Activated CD4-positive, alpha-beta T cell treated with anti-CD3 and anti-CD28 coated beads for 36 hours (primary cell): ENCODE measurements at regions not wholly inside any gene's neighbourhood (a gene's known extent, or its start where the extent isn't known, plus 50 kb on each side); places are given as distances from the start of the nearest gene placed in this dataset.
"Not testable (repeated sequence)": the region's sequence is repeated elsewhere in the genome, so short reads cannot be mapped to it uniquely, and the experiment has no call there.

Source experiments
- ATAC-seq: fragments of 200-7000 bp; cut with Tn5 transposase; one replicate; pipeline ENCODE4 v1.10.0; 2021; ENCODE audit warnings: mild to moderate bottlenecking, moderate library complexity
- CTCF ChIA-PET: fragments of 350-600 bp; sonication (Branson Sonifier 250); formaldehyde crosslinking; loops from one replicate; lab custom pipeline; 2021; ENCODE audit warnings: antibody characterized with exemption; lab: Charles Lee
- POLR2A ChIA-PET: fragments of 350-600 bp; sonication (Branson Sonifier 250); formaldehyde crosslinking; loops from one replicate; lab custom pipeline; 2021; ENCODE audit warnings: antibody characterized with exemption, inconsistent platforms; lab: Charles Lee
- DNase-seq: peaks from one replicate; pipeline ENCODE4 v3.0.0-alpha.2; 2020
- H3K27ac Mint-ChIP-seq: one replicate; pipeline ENCODE4 v1.8.0; 2021; ENCODE audit warnings: mixed read lengths
- H3K27me3 Mint-ChIP-seq: one replicate; pipeline ENCODE4 v1.8.0; 2021; ENCODE audit warnings: mixed read lengths
- H3K36me3 Mint-ChIP-seq: one replicate; pipeline ENCODE4 v1.8.0; 2021; ENCODE audit warnings: low read depth, mixed read lengths
- H3K4me1 Mint-ChIP-seq: one replicate; pipeline ENCODE4 v1.8.0; 2021; ENCODE audit warnings: mixed read lengths
- H3K4me3 Mint-ChIP-seq: one replicate; pipeline ENCODE4 v1.8.0; 2021; ENCODE audit warnings: mild to moderate bottlenecking, moderate library complexity, mixed read lengths
- H3K9me3 Mint-ChIP-seq: one replicate; pipeline ENCODE4 v1.8.0; 2021; ENCODE audit warnings: low read depth, mixed read lengths
- intact Hi-C, 2 experiments: fragments of 100-400 bp; cut with DNase I in 1 of 2; cut with micrococcal nuclease in 1 of 2; formaldehyde crosslinking; loops; one replicate each; pipeline versions ENCODE4 v1.14.2 to v1.15.1; 2022 to 2024; cut with DNase I, micrococcal nuclease

DNA sequence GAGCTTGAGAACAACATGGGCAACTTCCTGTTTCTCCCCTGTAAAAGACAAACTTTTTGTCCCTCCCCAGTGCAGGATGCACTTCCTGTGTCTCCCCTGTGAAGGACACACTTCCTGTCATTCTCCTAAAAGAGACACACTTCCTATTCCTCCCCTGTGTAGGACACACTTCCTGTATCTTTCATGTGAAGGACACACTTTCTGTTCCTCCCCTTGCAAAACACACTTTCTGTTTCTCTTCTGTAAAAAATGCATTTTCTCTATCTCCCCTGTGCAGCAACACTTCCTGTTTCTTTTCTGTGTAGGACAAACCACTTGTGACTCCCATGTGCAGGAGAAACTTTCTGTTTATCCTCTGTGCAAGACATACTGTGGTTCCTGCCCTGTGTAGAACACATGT, 488.6 kb upstream of the USP9Y start:
- CTCF ChIA-PET: no interaction called here
- Mint-ChIP-seq H3K4me1 (peaks cover 54% of the 10 kb centered on the region), H3K27ac (peak overlapping the region; percentile 42), H3K9me3 (peaks cover 49% of the 10 kb centered on the region), H3K4me3 (no peak overlapping the region), H3K36me3 (peaks cover 47% of the 10 kb centered on the region), H3K27me3 (no peaks in the 10 kb centered on the region)
- no peak for DNase-seq
- POLR2A ChIA-PET: no interaction called here
- intact Hi-C loops: no loop called here
- ATAC-seq: no peak

DNA sequence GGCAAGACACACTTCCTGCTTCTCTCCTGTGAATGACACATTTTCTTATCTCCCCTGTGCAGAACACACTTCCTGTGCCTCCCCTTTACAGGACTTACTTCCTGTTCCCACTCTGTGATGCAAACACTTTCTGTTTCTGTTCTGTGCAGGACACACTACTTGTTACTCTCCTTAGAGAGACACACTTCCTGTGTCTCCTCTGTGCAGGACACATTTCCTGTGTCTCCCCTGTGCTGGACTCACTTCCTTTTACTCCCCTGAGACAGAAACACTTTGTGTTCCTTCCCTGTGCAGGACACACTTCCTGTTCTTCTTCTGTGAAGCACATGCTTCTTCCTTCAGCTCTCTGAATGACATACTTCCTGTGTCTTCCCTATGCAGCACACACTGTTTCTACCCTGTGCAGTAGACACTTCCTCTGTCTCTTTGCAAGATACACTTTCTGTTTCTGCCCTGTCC, 485.4 kb upstream of the USP9Y start:
- intact Hi-C loops: no loop called here
- Mint-ChIP-seq H3K9me3 (peaks cover 54% of the 10 kb centered on the region), H3K4me3 (peak overlapping the region; percentile 11), H3K36me3 (peaks cover 46% of the 10 kb centered on the region), H3K27me3 (no peaks in the 10 kb centered on the region), H3K27ac (peak overlapping the region; percentile 52), H3K4me1 (peaks cover 59% of the 10 kb centered on the region)
- CTCF ChIA-PET: no interaction called here
- ATAC-seq (peak; percentile 47), DNase-seq (no peak)
- POLR2A ChIA-PET: no interaction called here

DNA sequence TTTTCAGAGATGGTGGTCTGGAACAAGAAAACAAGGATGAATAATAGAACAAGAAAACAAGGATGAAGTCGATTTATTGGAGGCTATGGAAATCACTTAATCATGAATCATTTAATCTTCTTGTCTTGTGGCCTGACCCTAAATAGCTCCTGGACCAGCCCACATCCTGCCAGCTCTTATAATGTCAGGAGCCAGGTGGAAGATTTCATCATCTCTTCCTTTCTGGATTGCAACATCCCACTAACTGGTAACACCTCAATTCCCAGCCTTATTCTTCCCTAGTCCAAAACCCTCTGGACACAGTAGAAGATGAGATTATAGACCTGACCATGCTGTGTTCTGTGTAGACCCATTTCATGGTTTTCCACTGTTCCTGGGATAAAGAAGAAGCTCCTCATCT, 470.1 kb upstream of the USP9Y start:
- POLR2A ChIA-PET: no interaction called here
- DNase-seq (no peak), ATAC-seq (no peak)
- Mint-ChIP-seq H3K36me3 (no peaks in the 10 kb centered on the region), H3K27ac (no peak overlapping the region), H3K4me3 (no peak overlapping the region), H3K9me3 (no peaks in the 10 kb centered on the region), H3K4me1 (no peaks in the 10 kb centered on the region), H3K27me3 (no peaks in the 10 kb centered on the region)
- intact Hi-C loops: no loop called here
- CTCF ChIA-PET: no interaction called here

GRCh38 chrY:12236399-12236798, 464.6 kb upstream of the USP9Y start:
- intact Hi-C loops: no loop called here
- POLR2A ChIA-PET: no interaction called here
- Mint-ChIP-seq H3K4me3 (no peak overlapping the region), H3K27ac (no peak overlapping the region), H3K4me1 (no peaks in the 10 kb centered on the region), H3K27me3 (no peaks in the 10 kb centered on the region), H3K36me3 (no peaks in the 10 kb centered on the region), H3K9me3 (no peaks in the 10 kb centered on the region)
- DNase-seq (no peak), ATAC-seq (no peak)
- CTCF ChIA-PET: no interaction called here

GRCh38 chrY:12240326-12240725, 460.7 kb upstream of the USP9Y start:
- ATAC-seq, H3K27ac Mint-ChIP-seq, H3K27me3 Mint-ChIP-seq, H3K4me3 Mint-ChIP-seq, DNase-seq, CTCF ChIA-PET, POLR2A ChIA-PET, H3K36me3 Mint-ChIP-seq, intact Hi-C loops, H3K4me1 Mint-ChIP-seq, H3K9me3 Mint-ChIP-seq: not testable (repeated sequence)

DNA sequence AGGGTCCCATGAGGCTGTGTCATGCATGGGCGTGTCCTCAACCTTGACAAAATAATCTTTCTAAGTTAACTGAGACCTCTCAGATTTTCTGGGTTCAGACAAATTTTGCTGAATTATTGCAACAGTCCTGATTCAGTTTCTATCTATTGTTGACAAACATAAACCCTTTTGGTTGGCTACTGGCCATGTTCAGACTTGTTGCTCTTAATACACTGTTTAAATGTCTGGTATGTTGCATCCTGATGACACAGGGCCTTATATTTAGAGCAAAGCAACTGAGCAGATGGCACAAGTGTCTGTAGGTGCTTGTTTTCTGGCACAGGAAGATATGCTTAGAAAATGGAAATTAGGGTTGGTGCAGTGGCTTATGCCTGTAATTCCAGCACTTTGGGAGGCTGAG, 456.9 kb upstream of the USP9Y start:
- no peaks in the 10 kb centered on the region for H3K9me3 Mint-ChIP-seq
- intact Hi-C loops: no loop called here
- DNase-seq: no peak
- POLR2A ChIA-PET: no interaction called here
- H3K36me3 Mint-ChIP-seq: no peaks in the 10 kb centered on the region
- no peak overlapping the region for H3K27ac Mint-ChIP-seq
- no peak for ATAC-seq
- CTCF ChIA-PET: no interaction called here
- no peaks in the 10 kb centered on the region for H3K27me3 Mint-ChIP-seq
- H3K4me1 Mint-ChIP-seq: no peaks in the 10 kb centered on the region
- no peak overlapping the region for H3K4me3 Mint-ChIP-seq

DNA sequence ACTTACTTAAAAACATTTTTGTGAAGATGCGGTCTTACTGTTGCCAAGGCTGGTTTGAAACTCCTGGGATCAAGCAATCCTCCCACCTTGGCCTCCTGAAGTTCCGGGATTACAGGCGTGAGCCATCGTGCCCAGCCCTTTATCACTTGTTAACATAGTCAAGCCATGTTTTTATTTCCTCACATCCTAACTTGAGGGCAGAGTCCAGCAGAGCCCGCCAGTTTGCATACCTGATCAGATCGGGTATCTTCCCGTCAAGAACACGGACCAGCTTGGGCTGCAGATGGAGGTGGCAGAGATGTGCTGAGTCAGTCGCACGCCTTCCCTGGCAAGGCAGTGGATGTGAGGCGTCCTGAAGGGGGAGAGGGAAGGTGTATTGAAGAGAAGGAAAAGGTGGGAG, 447.3 kb upstream of the USP9Y start:
- Mint-ChIP-seq H3K27me3 (peaks cover 3% of the 10 kb centered on the region), H3K4me1 (peaks cover 3% of the 10 kb centered on the region), H3K36me3 (no peaks in the 10 kb centered on the region), H3K27ac (no peak overlapping the region), H3K9me3 (no peaks in the 10 kb centered on the region), H3K4me3 (no peak overlapping the region)
- DNase-seq: no peak
- intact Hi-C loops: no loop called here
- CTCF ChIA-PET: no interaction called here
- POLR2A ChIA-PET: no interaction called here
- no peak for ATAC-seq

DNA sequence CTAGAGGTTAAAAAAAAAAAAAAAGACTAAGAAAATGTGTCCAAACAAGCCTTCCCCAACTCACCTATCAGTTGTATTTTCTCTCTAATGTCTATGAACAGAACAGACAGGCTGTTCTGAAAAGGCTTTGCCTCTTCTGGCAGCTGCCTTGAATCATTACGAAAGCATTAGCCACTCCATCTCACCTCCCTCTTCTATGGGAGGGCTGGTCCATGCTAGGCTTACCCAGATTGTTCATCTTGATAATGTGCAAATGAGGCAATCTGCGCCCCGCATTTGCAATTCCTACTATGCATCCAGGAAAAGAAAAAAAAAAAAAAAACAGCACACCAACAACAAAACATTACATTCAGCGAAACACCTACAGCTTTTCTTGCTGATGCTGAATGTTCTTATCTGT, 429.9 kb upstream of the USP9Y start:
- DNase-seq (no peak), ATAC-seq (no peak)
- no peaks in the 10 kb centered on the region for H3K9me3 Mint-ChIP-seq
- POLR2A ChIA-PET: no interaction called here
- no peaks in the 10 kb centered on the region for H3K4me1 Mint-ChIP-seq
- H3K36me3 Mint-ChIP-seq: no peaks in the 10 kb centered on the region
- intact Hi-C loops: no loop called here
- H3K27me3 Mint-ChIP-seq: no peaks in the 10 kb centered on the region
- H3K27ac Mint-ChIP-seq: no peak overlapping the region
- no peak overlapping the region for H3K4me3 Mint-ChIP-seq
- CTCF ChIA-PET: no interaction called here

GRCh38 chrY:12285608-12286007, 415.4 kb upstream of the USP9Y start:
- Mint-ChIP-seq H3K36me3 (no peaks in the 10 kb centered on the region), H3K4me3 (no peak overlapping the region), H3K4me1 (peaks cover 11% of the 10 kb centered on the region), H3K27me3 (peaks cover 4% of the 10 kb centered on the region), H3K27ac (no peak overlapping the region), H3K9me3 (no peaks in the 10 kb centered on the region)
- ATAC-seq (no peak), DNase-seq (no peak)
- POLR2A ChIA-PET: no interaction called here
- intact Hi-C loops: no loop called here
- CTCF ChIA-PET: no interaction called here

DNA sequence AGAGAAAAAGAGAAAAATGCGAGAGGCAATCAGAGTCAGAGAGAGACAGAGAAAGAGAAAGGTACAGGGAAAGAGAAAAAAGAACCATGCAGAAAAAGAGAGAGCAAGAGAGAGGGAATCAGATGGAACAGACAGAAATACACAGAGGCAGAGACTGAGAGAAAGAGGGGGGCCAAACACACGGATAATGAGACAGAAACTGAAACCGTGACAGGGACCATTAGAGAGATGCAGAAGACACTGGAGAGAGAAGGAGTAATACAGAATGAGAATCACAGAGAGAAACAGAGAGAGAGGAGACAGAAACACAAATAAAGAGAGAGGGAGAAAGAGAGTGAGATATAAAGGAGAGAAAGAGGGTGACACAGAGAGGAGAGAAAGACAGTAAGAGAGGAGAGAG, 412.1 kb upstream of the USP9Y start:
- no peaks in the 10 kb centered on the region for H3K36me3 Mint-ChIP-seq
- POLR2A ChIA-PET: no interaction called here
- DNase-seq (no peak), ATAC-seq (no peak)
- H3K4me3 Mint-ChIP-seq: no peak overlapping the region
- peaks cover 11% of the 10 kb centered on the region for H3K4me1 Mint-ChIP-seq
- intact Hi-C loops: no loop called here
- H3K27ac Mint-ChIP-seq: no peak overlapping the region
- H3K9me3 Mint-ChIP-seq: no peaks in the 10 kb centered on the region
- CTCF ChIA-PET: no interaction called here
- H3K27me3 Mint-ChIP-seq: peaks cover 4% of the 10 kb centered on the region

GRCh38 chrY:12289415-12289814, 411.6 kb upstream of the USP9Y start:
- Mint-ChIP-seq H3K9me3 (no peaks in the 10 kb centered on the region), H3K4me3 (no peak overlapping the region), H3K36me3 (no peaks in the 10 kb centered on the region), H3K4me1 (peaks cover 11% of the 10 kb centered on the region), H3K27ac (no peak overlapping the region), H3K27me3 (peaks cover 4% of the 10 kb centered on the region)
- ChIA-PET POLR2A (no interaction called here), CTCF (no interaction called here)
- no peak for DNase-seq
- intact Hi-C loops: no loop called here
- peak; percentile 19 for ATAC-seq

DNA sequence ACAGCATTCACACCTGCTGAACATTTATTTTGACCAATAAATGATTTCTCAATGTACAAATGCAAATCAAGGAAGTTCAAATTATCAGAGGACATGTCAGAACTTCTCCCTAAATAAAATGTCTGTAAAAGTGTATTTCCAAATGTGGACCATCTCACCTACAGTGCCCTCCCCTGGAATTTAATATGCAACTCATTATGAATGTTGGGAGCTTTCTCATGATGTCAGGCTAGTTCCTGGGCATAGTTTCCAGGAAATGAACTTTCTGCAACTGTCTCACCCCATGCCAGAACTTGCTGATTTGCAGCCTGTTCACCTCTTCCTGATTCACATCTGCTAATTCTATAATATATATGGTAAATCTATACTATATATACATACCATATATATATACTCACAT, 408.5 kb upstream of the USP9Y start:
- no peaks in the 10 kb centered on the region for H3K9me3 Mint-ChIP-seq
- no peak overlapping the region for H3K27ac Mint-ChIP-seq
- H3K36me3 Mint-ChIP-seq: no peaks in the 10 kb centered on the region
- H3K4me3 Mint-ChIP-seq: no peak overlapping the region
- ATAC-seq (no peak), DNase-seq (no peak)
- POLR2A ChIA-PET: no interaction called here
- intact Hi-C loops: no loop called here
- peaks cover 11% of the 10 kb centered on the region for H3K4me1 Mint-ChIP-seq
- no peaks in the 10 kb centered on the region for H3K27me3 Mint-ChIP-seq
- CTCF ChIA-PET: no interaction called here

DNA sequence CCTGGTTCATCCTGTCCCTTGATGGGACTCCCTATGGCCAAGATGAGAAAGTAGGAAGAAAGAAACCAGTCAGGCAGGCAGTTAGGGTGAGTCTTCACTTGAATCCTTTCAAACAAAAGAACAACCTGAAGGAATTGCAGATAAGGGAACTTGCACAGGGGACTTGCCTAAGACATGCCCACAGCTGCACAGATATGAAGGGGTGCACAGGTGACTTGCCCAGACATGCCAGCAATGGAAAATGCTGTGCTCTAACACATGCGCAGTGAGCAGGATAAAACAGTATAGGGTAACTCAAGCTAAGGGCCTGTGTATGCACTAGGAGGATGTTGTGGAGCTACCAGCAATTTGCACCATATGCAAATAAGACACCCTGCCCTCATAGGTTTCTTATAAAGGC, 404.6 kb upstream of the USP9Y start:
- Mint-ChIP-seq H3K36me3 (no peaks in the 10 kb centered on the region), H3K9me3 (no peaks in the 10 kb centered on the region), H3K27ac (no peak overlapping the region), H3K27me3 (no peaks in the 10 kb centered on the region), H3K4me3 (no peak overlapping the region), H3K4me1 (no peaks in the 10 kb centered on the region)
- no peak for DNase-seq
- intact Hi-C loops: no loop called here
- POLR2A ChIA-PET: no interaction called here
- ATAC-seq: no peak
- CTCF ChIA-PET: no interaction called here
